Liver (tissue), 8 donors: ENCODE measurements at regions not wholly inside any gene's neighbourhood (a gene's known extent, or its start where the extent isn't known, plus 50 kb on each side); places are given as distances from the start of the nearest gene placed in this dataset.

ENCODE experiments used
- DNase-seq: peaks from one replicate; pipeline ENCODE4 v3.0.0-alpha.2; 2017; ENCODE audit warnings: low spot score
- H3K27ac ChIP-seq, 2 donors: one replicate each; pipeline ENCODE4 v1.7.0; 2013; ENCODE audit warnings: inconsistent platforms in 2 of 2, low read length in 2 of 2, control low read depth in 1 of 2, low read depth in 1 of 2, mild to moderate bottlenecking in 1 of 2
- H3K27me3 ChIP-seq, 4 donors: one replicate each; pipeline versions ENCODE4 v1.6.1 to v1.7.0; 2013; ENCODE audit warnings: low read length in 3 of 4, inconsistent platforms in 1 of 4, mild to moderate bottlenecking in 1 of 4, moderate library complexity in 1 of 4; ENCODE audit not compliant: control insufficient read depth in 4 of 4, insufficient read depth in 4 of 4
- H3K36me3 ChIP-seq, 4 donors: one replicate each; pipeline versions ENCODE4 v1.6.1 to v1.7.0; 2013; ENCODE audit warnings: low read length in 3 of 4, mild to moderate bottlenecking in 3 of 4, low read depth in 1 of 4, moderate library complexity in 1 of 4; ENCODE audit not compliant: control insufficient read depth in 4 of 4, insufficient read depth in 3 of 4
- H3K4me1 ChIP-seq, 4 donors: one replicate each; pipeline versions ENCODE4 v1.6.1 to v1.7.0; 2013; ENCODE audit warnings: low read length in 3 of 4, mild to moderate bottlenecking in 3 of 4, moderate library complexity in 1 of 4; ENCODE audit not compliant: control insufficient read depth in 4 of 4, insufficient read depth in 4 of 4
- H3K4me3 ChIP-seq, 3 donors: one replicate each; pipeline versions ENCODE4 v1.6.1 to v1.7.0; 2013; ENCODE audit warnings: low read length in 3 of 3, control low read depth in 1 of 3, low read depth in 1 of 3, mild to moderate bottlenecking in 1 of 3
- H3K9ac ChIP-seq, 2 donors: one replicate each; pipeline ENCODE4 v1.7.0; 2013; ENCODE audit warnings: low read length in 2 of 2, mild to moderate bottlenecking in 2 of 2, moderate library complexity in 2 of 2, control low read depth in 1 of 2, low read depth in 1 of 2
- H3K9me3 ChIP-seq, 4 donors: one replicate each; pipeline versions ENCODE4 v1.6.1 to v1.7.0; 2013; ENCODE audit warnings: low read length in 3 of 4; ENCODE audit not compliant: control insufficient read depth in 4 of 4
- ATF3 ChIP-seq: IDR thresholded peaks from 2 replicates; pipeline ENCODE4 v1.6.1; 2016; ENCODE audit warnings: antibody characterized with exemption
- CTCF ChIP-seq: fragments of 150-350 bp; IDR thresholded peaks from 2 replicates; pipeline ENCODE4 v1.5.1; 2017; ENCODE audit warnings: improper control_type of control experiment, low read depth, low read length; ENCODE audit not compliant: missing input control
- EGR1 ChIP-seq, 2 donors: IDR thresholded peaks; 2 replicates each; pipeline ENCODE4 v1.6.1; 2016 to 2018; ENCODE audit warnings: antibody characterized with exemption in 2 of 2, low read depth in 2 of 2
- FOXA1 ChIP-seq: IDR thresholded peaks from 2 replicates; pipeline ENCODE4 v1.6.1; 2016; ENCODE audit warnings: antibody characterized with exemption
- FOXA2 ChIP-seq: IDR thresholded peaks from 2 replicates; pipeline ENCODE4 v1.6.1; 2016; ENCODE audit warnings: antibody characterized with exemption
- GABPA ChIP-seq, 2 donors: IDR thresholded peaks in 1 of 2; conservative IDR thresholded peaks in 1 of 2; 2 replicates each; pipeline ENCODE4 v1.6.1; 2016; ENCODE audit warnings: antibody characterized with exemption in 2 of 2, mild to moderate bottlenecking in 1 of 2, moderate library complexity in 1 of 2
- HNF4A ChIP-seq, 2 donors: conservative IDR thresholded peaks; 2 replicates each; pipeline ENCODE4 v1.6.1; 2016; ENCODE audit warnings: antibody characterized with exemption in 2 of 2, mild to moderate bottlenecking in 2 of 2
- HNF4G ChIP-seq: IDR thresholded peaks from 2 replicates; pipeline ENCODE4 v1.6.1; 2016; ENCODE audit warnings: antibody characterized with exemption
- JUND ChIP-seq, 2 donors: IDR thresholded peaks; 2 replicates each; pipeline ENCODE4 v1.6.1; 2016; ENCODE audit warnings: antibody characterized with exemption in 2 of 2
- MAX ChIP-seq: IDR thresholded peaks from 2 replicates; pipeline ENCODE4 v1.6.1; 2016; ENCODE audit warnings: antibody characterized with exemption
- NR2F2 ChIP-seq: IDR thresholded peaks from 2 replicates; pipeline ENCODE4 v1.6.1; 2016; ENCODE audit warnings: antibody characterized with exemption
- RAD21 ChIP-seq, 2 donors: IDR thresholded peaks; 2 replicates each; pipeline ENCODE4 v1.6.1; 2016; ENCODE audit warnings: antibody characterized with exemption in 2 of 2, mild to moderate bottlenecking in 2 of 2
- REST ChIP-seq: IDR thresholded peaks from 2 replicates; pipeline ENCODE4 v1.6.1; 2016; ENCODE audit warnings: antibody characterized with exemption, mild to moderate bottlenecking
- RXRA ChIP-seq, 2 donors: IDR thresholded peaks; 2 replicates each; pipeline ENCODE4 v1.6.1; 2017 to 2018; ENCODE audit warnings: antibody characterized with exemption in 2 of 2, mild to moderate bottlenecking in 1 of 2
- SP1 ChIP-seq: IDR thresholded peaks from 2 replicates; pipeline ENCODE4 v1.6.1; 2018; ENCODE audit warnings: antibody characterized with exemption, mild to moderate bottlenecking
- TAF1 ChIP-seq: conservative IDR thresholded peaks from 2 replicates; pipeline ENCODE4 v1.6.1; 2016; ENCODE audit warnings: antibody characterized with exemption, mild to moderate bottlenecking
- YY1 ChIP-seq: IDR thresholded peaks from 2 replicates; pipeline ENCODE4 v1.6.1; 2016; ENCODE audit warnings: antibody characterized with exemption, mild to moderate bottlenecking
- ZBTB33 ChIP-seq: IDR thresholded peaks from 2 replicates; pipeline ENCODE4 v1.6.1; 2016; ENCODE audit warnings: antibody characterized with exemption
- WGBS: extraction: QIAGEN DNeasy Blood & Tissue Kit; methylation state at CpG from one replicate; pipeline ENCODE4 v1.1.7; 2013; 5-methylcytosine and 5-hydroxymethylcytosine counted together
- donor health status: healthy.
- donor health status: healthy.
- donor health status: healthy.
- donor health status: healthy.
- donor health status: healthy.

GRCh38 chr13:38202740-38203139 is 146.9 kb upstream of the UFM1 start:
- Histone ChIP-seq H3K27ac (no peak overlapping the region), H3K27me3 (no peaks in the 10 kb centered on the region), H3K9me3 (no peaks in the 10 kb centered on the region), H3K4me1 (no peaks in the 10 kb centered on the region), H3K9ac (no peak overlapping the region), H3K36me3 (no peaks in the 10 kb centered on the region), H3K4me3 (no peak overlapping the region)
- WGBS = 84% methylated on average over 4 of the region's 4 CpGs
- no peak for TF ChIP-seq REST
- TF ChIP-seq CTCF = no peak
- TF ChIP-seq NR2F2 = no peak
- no peak for TF ChIP-seq HNF4A (conservative IDR thresholded peaks at IDR 0.05)
- TF ChIP-seq YY1 = no peak
- no peak for TF ChIP-seq FOXA2
- no peak for TF ChIP-seq ZBTB33
- TF ChIP-seq TAF1 = no peak
- no peak for TF ChIP-seq EGR1 (IDR thresholded peaks at IDR 0.05; ENCODE audit: low read depth in 2 of 2)
- no peak for TF ChIP-seq GABPA (IDR thresholded peaks at IDR 0.05 in 1 of 2, conservative IDR thresholded peaks at IDR 0.05 in 1 of 2)
- TF ChIP-seq SP1 = no peak
- no peak for TF ChIP-seq FOXA1
- TF ChIP-seq RXRA (IDR thresholded peaks at IDR 0.05) = no peak
- no peak for TF ChIP-seq RAD21 (IDR thresholded peaks at IDR 0.05)
- DNase-seq = no peak

- Histone ChIP-seq H3K9ac (no peak overlapping the region), H3K9me3 (no peaks in the 10 kb centered on the region), H3K36me3 (no peaks in the 10 kb centered on the region), H3K27ac (peak overlapping the region in 1 of 2 donors; percentile 12), H3K4me3 (no peak overlapping the region), H3K27me3 (no peaks in the 10 kb centered on the region), H3K4me1 (no peaks in the 10 kb centered on the region)
- WGBS = 46% methylated on average over 3 of the region's 3 CpGs
- no peak for DNase-seq
- TF ChIP-seq NR2F2 (no peak), JUND (IDR thresholded peaks at IDR 0.05) (no peak), HNF4G (no peak), ATF3 (no peak), MAX (no peak), GABPA (IDR thresholded peaks at IDR 0.05 in 1 of 2, conservative IDR thresholded peaks at IDR 0.05 in 1 of 2) (no peak), FOXA2 (no peak), TAF1 (no peak), ZBTB33 (peak; percentile 28), FOXA1 (no peak), EGR1 (IDR thresholded peaks at IDR 0.05; ENCODE audit: low read depth in 2 of 2) (no peak), REST (no peak), RAD21 (IDR thresholded peaks at IDR 0.05) (no peak), SP1 (peak; percentile 29), RXRA (IDR thresholded peaks at IDR 0.05) (peak in 1 of 2 donors; percentile 35), HNF4A (conservative IDR thresholded peaks at IDR 0.05) (peak; percentile 74 to 75)
Observed at GRCh38 chr13:38191016-38191415, 158.6 kb upstream of the UFM1 start.
